Epithelial cell of prostate (primary cell): ENCODE measurements at regions not wholly inside any gene's neighbourhood (a gene's known extent, or its start where the extent isn't known, plus 50 kb on each side); places are given as distances from the start of the nearest gene placed in this dataset.

Experiments used
- DNase-seq: peaks from one replicate; pipeline ENCODE4 v3.0.0-alpha.2; 2011; ENCODE audit warnings: low read depth, low spot score
- H3K27ac ChIP-seq: fragments of 450-650 bp; 2 replicates; pipeline ENCODE4 v1.5.1; 2017; ENCODE audit warnings: mild to moderate bottlenecking

DNA sequence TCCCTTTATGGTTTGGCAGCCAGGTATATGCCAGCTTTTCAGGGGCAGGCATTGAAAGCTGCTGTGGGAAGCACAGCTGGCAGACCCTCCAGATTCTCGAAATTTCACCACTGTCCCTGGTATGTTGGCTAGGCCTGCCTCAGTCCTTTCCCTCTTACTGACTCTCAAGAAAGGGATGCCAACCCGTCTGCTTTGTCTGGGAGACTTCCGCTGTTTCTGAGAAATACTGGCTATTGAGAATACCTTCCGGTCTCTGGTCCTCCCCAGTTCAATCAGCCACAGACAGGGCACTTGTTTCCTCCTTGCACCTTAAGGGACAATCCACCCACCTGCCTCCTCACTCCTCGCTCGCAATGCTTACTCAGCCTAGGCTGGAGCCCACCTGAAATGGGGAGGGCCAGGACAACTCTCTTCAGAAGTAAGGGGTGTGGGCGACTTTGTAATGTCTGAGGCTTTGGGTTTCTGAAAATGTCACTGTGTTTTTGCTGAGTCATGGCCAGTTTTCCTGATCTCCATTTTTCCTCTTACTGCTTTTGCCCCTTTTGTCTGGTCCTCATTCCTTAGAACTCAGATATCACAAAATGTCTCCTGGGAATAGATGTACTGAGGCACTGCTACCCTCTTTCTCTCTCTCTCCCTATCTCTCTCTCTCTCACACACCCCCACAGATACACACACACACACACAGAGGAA is 571.1 kb downstream of the TNS1 start:
- DNase-seq, result no peak
- no peak overlapping the region for H3K27ac ChIP-seq

DNA sequence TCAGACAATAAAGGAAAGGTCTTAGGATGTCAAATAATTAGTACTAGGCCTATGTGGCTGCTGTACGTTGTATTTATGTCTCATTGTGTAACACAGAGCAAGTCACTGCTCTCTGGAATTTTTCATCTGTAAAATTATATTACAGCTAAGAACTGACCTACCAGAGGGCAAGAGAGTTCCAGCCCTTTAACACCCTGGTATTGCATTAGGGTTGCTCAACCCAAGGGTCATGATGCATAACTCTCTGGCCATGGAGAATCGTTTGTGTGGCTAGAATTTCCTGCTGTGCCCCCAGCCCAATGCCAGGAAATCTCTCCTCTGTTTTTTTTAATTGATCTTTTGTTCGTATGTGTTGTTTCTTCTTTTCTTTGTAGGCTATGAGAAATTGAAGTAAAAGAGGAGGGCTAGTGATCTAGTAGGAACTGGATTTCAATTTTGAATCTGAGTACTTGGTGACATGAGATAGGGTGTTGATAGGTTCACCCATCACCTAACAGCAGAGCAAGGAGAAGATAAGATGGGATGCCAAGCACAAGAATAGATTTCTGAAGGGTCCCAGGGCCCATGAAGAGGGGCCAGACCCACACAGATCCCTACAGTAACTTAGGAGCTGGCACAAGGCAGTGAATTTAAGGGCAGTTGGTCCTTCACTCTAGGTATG is 571.2 kb upstream of the TNP1 start:
- no peak for DNase-seq

DNA sequence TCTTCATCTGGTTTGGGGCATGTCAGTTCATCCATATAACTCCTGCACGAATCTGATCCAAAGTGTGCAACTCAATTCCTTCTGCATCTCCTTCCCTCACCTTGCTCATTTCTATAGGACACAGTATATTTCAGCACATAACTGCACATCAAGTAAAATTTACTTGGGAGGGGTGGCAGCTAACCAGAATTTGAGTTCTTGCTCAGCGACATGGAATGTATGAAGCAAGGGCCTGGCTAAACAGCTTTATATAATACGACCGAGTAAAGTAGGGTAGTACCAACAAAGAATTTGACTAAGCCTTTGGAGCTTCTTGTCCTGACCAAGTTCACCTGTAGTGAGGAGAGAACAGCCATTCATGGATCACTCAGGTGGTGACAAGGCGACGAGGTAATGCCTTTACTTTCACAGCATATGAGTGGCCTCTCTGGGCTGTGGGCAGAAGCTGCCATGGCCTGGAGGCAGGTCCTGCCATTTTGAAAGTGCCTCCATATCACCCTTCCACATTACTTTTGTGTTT is 570.2 kb upstream of the TNP1 start:
- DNase-seq, result no peak

More for the DNA sequence above, 571.2 kb upstream of the TNP1 start:
- no peak overlapping the region for H3K27ac ChIP-seq

DNA sequence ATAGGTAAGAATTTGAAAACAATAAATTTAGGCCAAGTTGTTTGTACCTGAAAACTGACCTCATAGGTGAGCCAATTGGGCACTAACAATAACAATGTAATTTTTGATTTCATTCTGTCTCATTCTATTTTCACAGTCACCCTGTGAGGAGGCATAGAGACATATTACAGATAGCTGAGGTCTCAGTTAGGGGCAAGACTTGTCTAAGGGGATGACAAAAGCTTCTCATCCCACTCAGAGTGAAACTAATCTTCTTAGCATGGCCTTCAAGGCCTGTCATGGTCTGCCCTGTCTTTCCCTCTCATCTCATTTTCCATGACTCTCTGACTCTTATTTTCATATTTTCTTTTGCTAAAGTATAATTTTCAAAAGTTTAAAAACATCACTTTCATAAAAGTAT is 562.0 kb upstream of the TNP1 start:
- no peak for DNase-seq
- H3K27ac ChIP-seq, result no peak overlapping the region

More for the DNA sequence above, 570.2 kb upstream of the TNP1 start:
- no peak overlapping the region for H3K27ac ChIP-seq

DNA sequence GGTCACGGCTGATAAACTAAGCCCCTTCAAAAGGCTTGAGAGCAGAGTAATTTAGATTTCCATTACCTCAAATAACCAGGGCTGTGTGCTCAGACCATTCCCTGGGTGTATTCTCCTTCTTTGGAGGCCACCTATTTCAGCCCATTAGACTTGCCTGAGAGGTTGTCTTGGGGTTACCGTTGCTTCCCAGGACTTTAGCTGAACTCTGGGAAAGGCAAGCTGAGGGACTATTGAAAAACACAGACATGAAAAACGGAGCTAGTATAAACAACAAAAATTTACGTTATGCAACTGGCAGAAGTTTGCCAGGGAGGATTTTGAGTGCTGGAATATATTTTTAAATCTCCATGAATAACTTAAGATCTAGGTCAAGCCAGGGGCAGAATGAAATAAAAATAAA is 561.0 kb upstream of the TNP1 start:
- DNase-seq, result no peak
- no peak overlapping the region for H3K27ac ChIP-seq

DNA sequence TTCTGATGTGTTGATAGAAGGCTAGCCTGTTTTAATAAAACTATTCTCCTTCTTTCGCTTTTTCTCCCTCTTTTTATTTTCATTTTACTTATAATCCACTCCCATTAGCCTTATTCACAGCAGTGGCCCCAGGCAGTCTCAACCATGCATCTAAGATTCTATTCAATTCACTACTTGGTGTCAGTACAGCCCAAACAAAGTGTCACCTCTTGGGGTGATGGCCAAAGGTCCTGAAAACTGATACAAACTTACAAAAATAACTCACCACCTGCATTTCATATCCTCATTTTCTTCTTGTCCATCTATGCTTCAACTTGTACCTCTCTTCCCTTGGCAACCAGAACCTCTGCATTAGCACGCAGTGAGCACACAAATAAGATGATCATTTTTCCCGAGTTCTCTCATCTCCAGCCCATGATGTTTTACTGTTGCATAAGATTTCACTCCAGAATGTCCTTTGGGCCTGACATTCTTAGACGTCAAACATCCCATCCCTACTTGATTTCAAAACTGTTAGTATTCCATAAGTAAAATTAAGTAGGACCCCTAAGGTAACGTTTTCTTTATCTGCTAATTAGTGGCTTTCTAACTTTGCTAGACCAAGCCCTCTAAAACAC is 559.3 kb upstream of the TNP1 start:
- H3K27ac ChIP-seq, result no peak overlapping the region
- DNase-seq, result no peak

DNA sequence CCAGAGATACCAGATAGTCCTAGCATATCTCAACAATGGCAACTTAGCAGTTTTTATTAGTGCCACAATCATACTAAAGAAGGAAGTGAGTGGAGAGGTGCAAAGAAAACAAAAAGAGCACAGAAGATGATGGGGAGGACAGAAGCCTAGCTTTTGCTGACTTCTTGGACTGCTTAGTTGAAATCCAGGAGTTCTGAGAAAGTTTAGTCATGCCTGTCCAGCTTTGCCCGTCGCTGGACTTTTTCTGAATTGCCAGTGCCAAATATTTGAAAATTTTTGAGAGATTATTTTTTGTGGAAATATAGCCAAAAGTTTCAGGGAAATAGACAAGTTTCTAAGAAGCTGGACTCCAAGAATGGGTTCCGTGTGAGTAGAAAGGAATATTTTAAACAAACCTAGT is 558.7 kb upstream of the TNP1 start:
- no peak overlapping the region for H3K27ac ChIP-seq
- DNase-seq, result no peak

DNA sequence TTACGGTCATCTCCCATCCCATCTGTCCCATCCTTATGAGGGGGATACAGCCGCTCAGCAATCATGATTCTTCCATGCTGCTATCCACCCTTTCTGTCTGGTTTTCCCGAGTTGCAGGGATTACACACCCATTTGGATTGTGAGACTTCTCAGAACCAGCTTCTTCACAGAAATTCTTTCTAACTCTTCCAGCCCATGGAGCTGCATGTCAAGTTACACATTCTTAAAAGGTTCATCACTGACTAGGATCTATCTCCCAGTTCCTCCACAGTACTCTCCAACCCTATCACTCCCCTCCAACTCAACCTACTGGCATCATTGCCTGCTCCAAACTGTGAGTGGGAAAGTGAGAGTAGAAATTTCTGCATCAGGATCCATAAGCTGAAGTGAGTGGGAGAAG is 558.2 kb upstream of the TNP1 start:
- no peak overlapping the region for H3K27ac ChIP-seq
- no peak for DNase-seq

DNA sequence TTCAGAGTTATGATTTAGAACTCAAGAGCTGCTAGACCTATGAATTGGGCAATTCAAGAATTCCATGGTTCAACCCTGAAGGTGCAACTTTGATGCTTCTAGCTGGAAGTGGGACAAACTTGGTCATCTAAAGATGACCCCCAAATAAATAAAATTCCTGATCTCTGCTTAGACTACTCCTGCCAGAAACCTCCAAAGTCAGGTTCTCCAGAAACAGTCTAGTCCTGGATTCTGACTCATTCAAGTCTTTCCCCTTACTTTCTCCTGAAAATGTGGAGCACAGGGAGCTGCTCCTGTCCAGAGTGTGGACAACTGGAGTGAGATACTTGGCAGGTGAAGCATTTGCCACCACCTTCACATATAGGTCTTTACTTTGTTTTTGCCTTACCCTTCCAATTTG is 557.7 kb upstream of the TNP1 start:
- no peak overlapping the region for H3K27ac ChIP-seq
- no peak for DNase-seq

DNA sequence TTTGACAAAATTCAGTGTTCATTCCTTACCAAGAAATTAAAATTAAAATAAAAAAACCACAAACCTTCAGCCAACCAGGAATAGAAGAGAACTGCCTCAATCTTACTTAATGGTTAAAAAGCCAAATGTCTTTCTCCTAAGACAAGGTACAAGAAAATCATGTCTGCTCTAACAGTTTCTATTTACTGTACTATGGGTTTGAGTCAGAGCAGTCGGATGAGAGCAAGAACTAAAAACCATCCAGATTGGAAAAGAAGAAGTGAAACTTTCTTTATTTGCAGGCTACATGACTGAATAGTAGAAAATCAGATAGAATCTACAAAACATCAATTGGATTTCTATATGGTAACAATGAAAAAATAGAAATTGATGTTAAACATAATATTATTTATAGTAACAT is 555.5 kb upstream of the TNP1 start:
- H3K27ac ChIP-seq, result no peak overlapping the region
- no peak for DNase-seq

DNA sequence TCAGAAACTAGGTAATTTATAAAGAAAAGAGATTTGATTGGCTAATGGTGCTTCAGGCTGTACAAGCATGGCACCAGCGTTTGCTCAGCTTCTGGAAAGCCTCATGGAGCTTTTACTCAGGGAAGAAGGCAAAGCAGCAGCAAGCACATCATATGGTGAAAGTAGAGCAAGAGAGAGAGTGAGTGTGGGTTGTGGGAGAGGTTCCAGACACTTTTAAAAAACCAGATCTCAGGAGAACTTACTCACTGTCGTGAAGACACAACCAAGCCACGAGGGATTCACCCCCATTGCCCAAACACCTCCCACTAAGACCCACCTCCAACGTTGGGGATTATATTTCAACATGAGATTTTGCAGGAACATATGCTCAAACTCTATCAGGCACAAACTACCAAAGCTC is 554.6 kb upstream of the TNP1 start:
- DNase-seq, result no peak
- H3K27ac ChIP-seq, result no peak overlapping the region

DNA sequence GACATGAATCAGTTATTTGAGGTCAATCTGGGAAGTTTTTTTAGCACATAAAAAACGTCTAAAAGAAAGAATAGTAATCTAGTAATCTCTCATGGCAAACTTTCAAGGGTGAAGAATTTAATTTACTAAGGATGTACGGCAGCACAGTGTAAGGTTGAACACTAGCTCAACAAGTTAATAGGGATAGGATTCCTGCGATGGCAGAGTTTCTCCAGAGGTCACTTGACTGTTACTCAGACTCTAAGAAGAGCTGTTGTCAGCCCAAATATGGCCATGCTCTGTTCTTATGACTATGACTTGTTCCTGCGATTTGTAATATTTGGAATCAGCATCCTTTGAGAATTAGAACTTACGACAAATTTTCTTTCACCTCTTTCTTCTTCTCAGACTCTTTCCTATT is 553.3 kb upstream of the TNP1 start:
- DNase-seq, result no peak
- H3K27ac ChIP-seq, result no peak overlapping the region

DNA sequence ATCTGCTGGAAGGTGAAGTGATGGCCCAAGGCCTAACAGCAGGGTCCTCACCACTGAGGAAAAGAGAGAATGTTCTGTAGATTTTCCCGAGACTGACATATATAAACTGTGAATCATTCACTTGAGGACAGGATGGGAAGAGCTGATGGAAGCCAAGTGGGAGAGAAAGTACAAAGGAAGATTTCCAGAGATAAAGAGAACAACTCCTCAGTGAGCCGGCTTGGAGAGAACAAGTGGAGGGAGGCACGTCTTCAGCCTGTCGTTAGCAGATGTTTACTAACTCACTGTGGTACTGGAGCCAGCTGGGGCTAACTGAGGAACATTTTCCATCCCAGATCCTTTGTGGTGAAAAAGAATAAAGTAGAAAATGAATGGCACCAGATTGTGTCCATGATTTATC is 552.9 kb upstream of the TNP1 start:
- DNase-seq, result no peak
- no peak overlapping the region for H3K27ac ChIP-seq

DNA sequence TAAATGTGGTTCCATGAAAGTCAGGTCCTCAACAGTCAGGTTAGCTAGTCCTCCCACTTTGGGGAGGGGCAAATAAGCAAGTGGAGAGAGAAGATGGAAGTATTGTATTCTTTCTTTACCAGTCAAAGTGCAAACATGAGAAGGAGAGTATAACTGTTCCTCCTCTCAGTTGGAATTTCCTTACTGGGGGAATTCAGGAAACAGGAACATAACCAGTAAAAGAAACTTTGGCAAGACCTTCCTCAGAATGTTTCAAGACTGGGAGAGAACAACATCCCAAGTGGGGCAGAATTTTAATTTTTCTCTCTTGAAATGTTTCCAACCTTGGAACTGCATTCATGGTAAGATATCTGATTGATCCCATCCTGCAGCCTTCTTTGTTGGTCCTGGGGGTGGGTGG is 552.4 kb upstream of the TNP1 start:
- no peak for DNase-seq
- H3K27ac ChIP-seq, result no peak overlapping the region

DNA sequence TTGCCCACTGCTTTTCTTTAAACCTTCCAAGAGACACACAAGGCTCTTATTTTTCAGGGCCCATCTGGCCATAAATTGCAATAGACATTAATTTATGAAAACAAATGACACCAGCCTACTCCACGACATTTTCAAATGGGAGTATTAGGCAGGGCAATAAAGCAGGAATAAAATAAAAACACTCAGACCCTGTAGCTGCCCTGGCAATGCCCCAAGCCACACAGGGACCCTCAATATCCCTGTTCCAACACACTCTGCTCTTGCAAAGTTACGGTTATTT is 550.8 kb upstream of the TNP1 start:
- no peak overlapping the region for H3K27ac ChIP-seq
- no peak for DNase-seq

DNA sequence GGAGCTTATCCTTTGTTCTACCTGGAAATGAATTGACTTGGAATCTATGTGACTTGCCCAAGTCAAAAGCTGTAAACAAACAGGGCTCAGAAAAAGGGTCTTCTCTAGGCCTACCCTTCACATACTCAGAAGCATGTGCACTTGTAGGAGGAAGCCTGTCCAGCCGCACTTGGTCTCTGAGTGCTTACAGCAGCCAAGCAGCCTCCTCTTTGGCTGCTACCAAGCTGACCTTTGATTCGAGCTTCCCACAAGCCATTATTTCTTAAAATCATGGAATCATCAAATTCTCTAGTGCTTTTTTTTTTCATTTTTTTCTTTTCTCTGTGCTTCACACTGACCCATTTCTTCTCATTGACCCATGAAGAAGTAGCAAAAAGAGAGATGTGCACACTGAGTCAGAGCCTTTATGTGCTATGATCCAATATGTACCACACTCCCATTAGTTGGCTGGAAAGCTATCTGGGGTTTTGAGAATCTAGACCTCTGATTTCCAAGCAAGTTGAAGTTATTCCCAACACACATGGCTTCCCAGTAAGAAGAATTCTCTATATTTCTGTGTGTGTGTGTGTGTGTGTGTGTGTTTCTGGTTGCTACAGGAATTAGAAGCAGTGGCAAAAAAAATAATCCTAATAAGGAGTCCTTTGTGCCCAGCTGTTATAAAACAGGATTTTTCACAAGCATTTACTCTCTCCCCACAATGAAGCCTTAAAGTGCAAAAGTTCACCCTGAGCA is 550.3 kb upstream of the TNP1 start:
- DNase-seq, result no peak
- H3K27ac ChIP-seq, result no peak overlapping the region

DNA sequence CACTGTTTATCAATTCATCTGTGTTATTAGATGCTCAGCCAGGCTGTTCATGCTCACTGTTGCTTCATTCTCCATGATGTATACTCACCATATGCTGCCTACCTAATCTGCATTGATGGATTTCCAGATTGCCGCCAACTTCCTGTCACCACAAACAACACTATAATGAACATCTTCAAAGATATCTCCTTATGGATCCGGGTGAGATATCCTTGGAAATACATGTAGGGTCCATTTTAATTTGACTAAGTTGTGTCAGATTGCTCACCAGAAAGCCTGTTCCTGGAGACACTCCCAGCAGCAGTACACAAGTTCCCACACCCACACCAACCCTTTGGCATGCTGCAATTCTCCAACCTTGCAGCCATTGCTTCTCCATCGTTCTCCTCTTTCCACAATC is 547.5 kb upstream of the TNP1 start:
- no peak for DNase-seq

DNA sequence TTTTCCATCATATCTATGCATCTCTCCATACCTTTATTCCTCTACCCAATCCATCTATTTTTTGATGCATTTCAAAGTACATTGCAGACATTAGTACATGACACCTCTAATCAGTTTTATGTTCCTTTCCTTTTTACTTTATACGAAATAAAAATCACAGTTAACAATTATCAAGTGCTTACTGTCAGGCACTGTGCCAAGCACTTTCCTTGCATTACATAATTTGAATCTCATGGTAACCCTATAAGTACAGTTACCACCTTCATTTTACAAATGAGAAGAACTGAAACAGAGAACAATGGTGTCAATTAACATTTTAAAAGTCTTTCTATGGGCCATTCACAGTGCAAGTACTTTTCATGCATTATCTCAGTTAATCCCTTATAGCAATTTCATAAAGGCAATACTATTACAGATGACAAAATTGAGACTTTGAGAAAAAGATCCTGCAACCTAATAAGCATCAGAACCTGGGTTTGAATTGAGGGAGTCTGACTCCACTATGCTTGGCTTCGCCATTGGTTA is 544.4 kb upstream of the TNP1 start:
- no peak for DNase-seq

More for the DNA sequence above, 547.5 kb upstream of the TNP1 start:
- no peak overlapping the region for H3K27ac ChIP-seq

DNA sequence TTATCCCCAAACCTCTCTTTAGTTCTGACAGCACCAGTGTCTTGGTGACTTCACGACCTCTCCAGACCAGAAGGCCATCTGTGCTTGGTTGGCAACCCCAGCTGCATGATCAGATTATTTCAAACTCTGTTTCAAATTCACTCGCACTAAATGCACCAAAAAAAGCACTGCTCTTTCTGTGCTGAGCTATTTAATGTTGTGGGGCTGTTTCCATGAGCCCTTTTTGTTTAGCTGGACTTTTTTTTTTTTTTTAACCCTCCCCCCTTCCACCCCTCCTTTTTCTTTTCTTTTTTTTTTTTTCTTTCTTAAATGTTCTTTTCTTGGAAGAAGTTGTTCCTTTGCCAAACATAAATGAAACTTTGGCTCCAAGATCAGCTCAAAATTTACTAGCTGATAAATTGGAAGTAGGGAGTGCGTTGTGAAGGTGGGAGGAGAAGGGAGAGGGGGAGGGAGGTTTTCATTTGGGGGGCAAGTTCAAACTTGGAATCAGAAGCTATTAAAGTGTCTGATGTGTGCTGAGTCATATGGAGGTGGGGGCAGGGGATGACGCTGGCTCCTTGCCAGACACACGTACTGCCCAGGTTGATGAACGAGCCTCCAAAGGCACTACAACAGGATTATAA is 543.0 kb upstream of the TNP1 start:
- DNase-seq, result peak; percentile 48
- H3K27ac ChIP-seq, result no peak overlapping the region

More for the DNA sequence above, 544.4 kb upstream of the TNP1 start:
- no peak overlapping the region for H3K27ac ChIP-seq

DNA sequence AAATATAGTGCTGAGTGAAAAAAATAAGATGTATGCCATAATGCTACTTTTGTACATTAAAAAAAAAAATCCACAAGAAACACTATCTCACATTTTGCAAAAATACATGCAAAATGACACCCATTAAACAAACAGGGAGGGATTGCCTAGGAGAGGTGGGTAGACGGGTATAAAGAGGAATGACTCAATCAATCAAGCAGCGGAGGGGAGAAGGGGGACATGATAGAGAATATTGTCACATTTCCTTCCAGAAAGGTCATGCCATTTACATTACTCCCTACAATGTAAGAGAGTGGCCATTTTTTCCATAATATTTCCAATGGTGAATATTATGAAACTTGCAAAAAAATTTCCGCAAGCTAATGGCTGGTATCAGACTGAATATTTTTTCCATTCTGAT is 542.3 kb upstream of the TNP1 start:
- DNase-seq, result no peak
- no peak overlapping the region for H3K27ac ChIP-seq
